Fibroblast of lung (primary cell): ENCODE measurements at regions not wholly inside any gene's neighbourhood (a gene's known extent, or its start where the extent isn't known, plus 50 kb on each side); places are given as distances from the start of the nearest gene placed in this dataset.
"Not testable (repeated sequence)": the region's sequence is repeated elsewhere in the genome, so short reads cannot be mapped to it uniquely, and the experiment has no call there.

Source experiments
- CTCF ChIP-seq, 2 donors: IDR thresholded peaks in 1 of 2; conservative IDR thresholded peaks in 1 of 2; 1 replicate in 1 of 2; 2 replicates in 1 of 2; pipeline ENCODE4 v1.5.1; 2011 to 2012; ENCODE audit warnings: low read length in 2 of 2, control low read depth in 1 of 2, inconsistent platforms in 1 of 2, low read depth in 1 of 2, mild to moderate bottlenecking in 1 of 2
- EZH2 ChIP-seq: IDR thresholded peaks from 2 replicates; pipeline ENCODE4 v1.5.1; 2012; ENCODE audit warnings: low read length, control low read depth, mild to moderate bottlenecking; ENCODE audit errors: missing control alignments

- not testable (repeated sequence) for TF ChIP-seq CTCF (conservative IDR thresholded peaks at IDR 0.05 in 1 of 2, IDR thresholded peaks at IDR 0.05 in 1 of 2; ENCODE audit: low read depth in 1 of 2, low read length in 2 of 2); EZH2
Measured at GRCh38 chr6:121720867-121721266, 285.4 kb downstream of the GJA1 start.
